Body of pancreas (tissue), 4 donors: ENCODE measurements at regions not wholly inside any gene's neighbourhood (a gene's known extent, or its start where the extent isn't known, plus 50 kb on each side); places are given as distances from the start of the nearest gene placed in this dataset.

Experiments used
- CTCF ChIP-seq, 7 experiments: fragments of 450-650 bp in 4 of 7; fragments of 200-600 bp in 3 of 7; sonication (generic) in 3 of 7; IDR thresholded peaks; one replicate each; pipeline ENCODE4 v1.5.1; 2016 to 2019; ENCODE audit warnings: antibody characterized with exemption in 7 of 7
- POLR2A ChIP-seq, 3 donors: fragments of 450-650 bp; IDR thresholded peaks; one replicate each; pipeline ENCODE4 v1.6.1; 2016; ENCODE audit warnings: antibody characterized with exemption in 3 of 3, mild to moderate bottlenecking in 2 of 3

GRCh38 chr9:82677086-82677485 lies 385.9 kb downstream of the RASEF start:
- TF ChIP-seq CTCF (IDR thresholded peaks at IDR 0.05) (no peak), POLR2A (IDR thresholded peaks at IDR 0.05) (no peak)
